Dermis microvascular lymphatic vessel endothelial cell (primary cell): ENCODE measurements at regions not wholly inside any gene's neighbourhood (a gene's known extent, or its start where the extent isn't known, plus 50 kb on each side); places are given as distances from the start of the nearest gene placed in this dataset.

Experiments
- DNase-seq, 2 donors: peaks; one replicate each; pipeline versions ENCODE4 v3.0.0 to v3.0.0-alpha.2; 2010; ENCODE audit warnings: low read depth in 2 of 2

GRCh38 chr7:131104596-131105293 lies 222.9 kb upstream of the MKLN1 start:
- no peak for DNase-seq

DNA sequence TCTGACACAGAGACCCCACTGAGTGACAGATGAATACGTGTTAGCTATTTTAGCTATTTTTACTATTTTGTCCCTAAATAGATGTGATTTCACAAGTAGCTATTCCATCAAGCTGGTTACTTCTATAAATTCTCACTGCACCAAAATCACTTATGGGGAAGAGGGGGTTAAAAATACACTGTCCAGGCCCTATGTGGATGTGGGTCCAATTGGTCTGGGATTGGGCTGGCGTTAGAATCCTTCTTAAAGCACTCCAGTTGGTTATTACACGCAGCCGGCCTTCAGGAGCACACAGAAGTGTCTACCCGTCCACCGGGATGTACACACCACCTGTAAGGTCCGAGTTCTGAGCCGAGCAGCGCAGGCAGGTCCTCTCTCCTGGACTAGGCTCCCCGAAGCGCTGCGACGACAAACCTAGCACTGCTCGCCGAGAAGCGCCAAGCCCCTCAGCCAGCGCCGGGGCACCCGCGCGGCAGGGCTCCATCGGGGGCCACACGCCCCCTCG lies 222.3 kb upstream of the MKLN1 start:
- no peak for DNase-seq

DNA sequence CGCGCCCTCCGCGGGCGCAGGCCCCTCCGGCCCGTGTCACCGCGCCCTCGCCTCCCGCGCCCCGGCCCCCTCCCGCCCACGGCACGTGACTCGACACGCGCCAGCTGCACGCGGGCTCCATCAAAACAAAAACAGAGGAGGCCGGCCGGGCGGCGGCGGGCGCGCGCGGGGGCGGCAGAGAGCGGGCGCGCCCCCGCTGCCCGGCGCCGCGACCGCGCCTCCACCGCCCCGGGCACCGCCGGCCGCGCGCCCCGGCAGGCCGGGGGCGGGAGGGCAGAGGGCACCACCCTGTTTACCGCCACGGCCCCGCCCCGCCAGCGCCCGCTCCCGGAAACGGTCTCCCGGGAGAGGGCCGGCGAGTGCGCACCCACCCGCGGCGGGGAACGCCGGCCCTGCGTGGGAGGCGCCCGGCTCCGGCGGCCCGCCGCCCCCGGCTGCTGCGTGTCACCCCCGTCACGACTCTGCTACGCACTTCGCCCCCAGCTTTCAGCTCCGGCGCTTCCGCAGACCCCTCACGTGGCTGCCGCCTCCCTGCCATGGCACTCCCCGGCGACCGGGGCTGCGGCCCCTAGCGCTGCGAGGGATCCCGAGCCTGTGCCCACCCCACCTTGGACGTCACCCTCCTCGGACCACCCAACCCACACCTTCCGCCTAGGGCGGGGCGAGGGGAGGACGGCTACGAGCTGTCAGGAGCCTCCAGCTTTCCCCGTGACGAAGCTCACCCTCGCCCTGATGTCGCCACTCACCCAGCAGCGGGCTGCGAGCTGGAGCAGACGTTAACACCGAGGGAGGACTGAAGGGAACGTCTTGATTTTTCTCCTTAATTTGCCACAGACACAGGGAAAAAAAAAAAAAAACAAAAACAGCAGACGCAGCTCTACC lies 221.6 kb upstream of the MKLN1 start:
- DNase-seq, result peak in 1 of 2 donors; percentile 80

DNA sequence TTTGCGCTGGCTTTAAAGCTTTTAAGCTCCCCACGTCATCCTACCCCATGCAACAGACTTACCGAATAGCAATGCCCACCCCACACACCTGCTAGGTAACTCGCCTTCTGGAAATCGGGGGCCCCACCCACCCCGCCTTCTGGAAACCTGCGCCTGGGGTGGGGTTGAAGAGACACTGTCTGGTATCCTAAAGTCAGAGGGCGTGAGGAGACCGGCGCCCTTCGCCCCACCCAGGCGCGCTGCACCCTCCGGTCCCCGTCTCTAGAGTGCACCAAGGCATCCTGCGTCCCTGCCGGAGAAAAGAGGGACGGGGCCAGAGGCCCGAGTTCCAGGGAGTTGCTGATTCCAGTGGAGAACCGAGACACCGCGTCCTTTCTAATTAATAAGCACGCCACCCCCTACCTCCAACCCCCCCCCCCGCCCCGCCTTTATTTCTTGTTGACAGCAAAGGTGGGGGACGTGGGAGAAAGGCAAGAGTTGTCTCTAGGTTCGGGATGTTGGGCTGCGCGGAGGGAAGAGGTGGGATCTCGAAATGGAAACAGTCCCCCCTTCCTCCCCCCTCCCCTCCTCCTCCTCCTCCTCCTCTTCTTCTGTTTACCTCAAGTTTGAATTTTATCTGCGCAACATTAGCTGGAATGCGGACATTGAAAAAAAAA lies 220.9 kb upstream of the MKLN1 start:
- peak in 1 of 2 donors; percentile 63 for DNase-seq

- peak; percentile 93 to 94 for DNase-seq
These were observed 220.1 kb upstream of the MKLN1 start for GRCh38 chr7:131107337-131108211.

DNA sequence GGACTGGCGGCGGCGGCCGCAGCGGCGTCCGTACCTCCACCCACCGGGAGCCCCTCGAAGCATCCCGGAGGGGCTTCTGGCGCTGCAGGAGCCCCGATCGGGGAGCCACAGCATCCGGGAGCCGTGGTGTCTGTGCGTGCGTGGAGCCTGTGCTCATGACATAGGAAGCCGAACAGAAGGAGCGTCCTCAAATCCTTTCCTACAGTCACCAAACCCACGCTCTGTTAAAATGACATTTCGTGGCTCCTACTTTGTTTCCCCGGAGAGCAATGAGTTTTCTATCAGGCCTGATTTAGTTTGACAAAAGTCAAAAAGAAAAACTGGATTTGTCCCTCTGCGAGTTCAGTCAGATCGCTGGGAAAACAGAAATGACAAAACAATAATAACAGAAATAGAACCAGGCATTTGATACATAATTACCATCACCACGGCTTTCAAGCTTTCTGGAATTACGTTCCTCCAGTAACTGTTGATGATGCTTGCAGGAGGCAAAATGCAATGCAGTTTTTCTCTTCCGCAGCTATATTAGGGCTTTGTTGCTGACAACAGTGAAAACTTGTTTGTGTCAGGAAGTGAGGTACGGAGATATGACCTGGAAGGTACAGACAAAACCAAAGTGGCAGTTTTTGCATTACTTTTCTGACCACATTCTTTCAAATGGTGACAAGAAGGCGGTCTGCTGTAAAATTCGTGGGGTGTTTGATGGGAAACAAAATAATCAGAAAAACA lies 219.3 kb upstream of the MKLN1 start:
- DNase-seq, result peak; percentile 58 to 77

GRCh38 chr7:131109011-131109758 lies 218.5 kb upstream of the MKLN1 start:
- peak in 1 of 2 donors; percentile 22 for DNase-seq

GRCh38 chr7:131109759-131110296 lies 217.8 kb upstream of the MKLN1 start:
- DNase-seq, result peak in 1 of 2 donors; percentile 79

DNA sequence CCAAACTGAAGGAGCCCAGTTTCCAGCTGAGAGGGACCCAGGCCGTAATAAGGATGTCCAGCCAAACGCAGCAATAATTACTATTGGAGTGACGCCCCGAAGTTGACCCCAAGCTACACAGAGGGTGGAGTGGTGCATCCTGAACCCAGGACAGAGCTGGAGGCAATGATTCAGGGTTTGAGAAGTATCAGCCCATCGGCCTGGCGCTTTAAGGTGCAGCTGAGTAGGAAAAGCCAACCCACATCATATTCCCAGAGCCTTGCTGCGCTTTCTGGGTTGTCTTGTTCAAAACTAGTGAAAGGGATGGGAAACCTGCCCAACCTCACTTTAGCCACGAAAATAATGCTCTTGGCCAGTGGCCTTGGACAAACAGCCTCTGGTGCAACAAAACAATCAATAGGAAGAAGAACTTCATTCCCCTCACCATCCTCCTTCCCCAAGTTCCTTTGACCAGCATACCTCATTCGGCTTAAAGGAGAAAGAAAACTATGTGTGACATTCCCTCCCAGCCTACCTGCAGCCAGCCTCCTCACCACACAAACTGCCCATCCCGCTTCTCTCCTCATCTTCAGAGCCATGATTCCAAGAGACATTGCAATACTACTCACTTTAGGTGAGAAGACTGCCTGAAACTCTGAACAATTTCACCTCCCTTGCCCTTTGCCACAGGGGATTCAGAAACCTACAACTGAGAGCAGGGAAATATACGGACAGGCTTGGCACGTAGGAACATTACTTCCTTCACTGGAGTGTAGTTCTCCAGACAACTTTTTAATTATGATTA lies 217.2 kb upstream of the MKLN1 start:
- DNase-seq, result peak in 1 of 2 donors; percentile 35

DNA sequence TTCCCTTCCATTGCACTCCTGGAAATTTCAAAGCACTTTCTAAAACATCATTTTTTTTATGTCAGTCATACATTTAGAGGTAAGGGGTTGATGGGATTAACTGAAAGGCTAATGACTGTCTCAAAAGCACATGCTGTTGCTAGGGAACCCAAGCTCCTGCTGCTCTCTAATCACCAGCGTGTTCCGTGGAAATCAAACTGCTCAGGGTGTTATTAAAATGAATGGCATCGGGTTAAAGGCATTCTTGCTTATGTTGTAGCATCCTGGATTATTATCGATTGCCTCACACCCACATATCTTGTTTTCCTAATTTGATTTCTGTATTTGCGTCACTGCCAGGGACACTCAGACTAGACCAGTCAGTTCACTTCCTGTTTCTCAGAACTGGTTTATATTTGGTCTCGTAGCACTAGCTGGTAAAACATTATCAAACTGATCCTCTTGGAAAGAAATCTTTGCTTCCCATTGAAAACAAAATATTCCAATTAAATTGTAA lies 216.5 kb upstream of the MKLN1 start:
- DNase-seq, result peak; percentile 82 to 86

- DNase-seq, result no peak
These were observed 215.9 kb upstream of the MKLN1 start for GRCh38 chr7:131111792-131112191.

- no peak for DNase-seq
These were observed 215.2 kb upstream of the MKLN1 start for GRCh38 chr7:131112431-131112830.

DNA sequence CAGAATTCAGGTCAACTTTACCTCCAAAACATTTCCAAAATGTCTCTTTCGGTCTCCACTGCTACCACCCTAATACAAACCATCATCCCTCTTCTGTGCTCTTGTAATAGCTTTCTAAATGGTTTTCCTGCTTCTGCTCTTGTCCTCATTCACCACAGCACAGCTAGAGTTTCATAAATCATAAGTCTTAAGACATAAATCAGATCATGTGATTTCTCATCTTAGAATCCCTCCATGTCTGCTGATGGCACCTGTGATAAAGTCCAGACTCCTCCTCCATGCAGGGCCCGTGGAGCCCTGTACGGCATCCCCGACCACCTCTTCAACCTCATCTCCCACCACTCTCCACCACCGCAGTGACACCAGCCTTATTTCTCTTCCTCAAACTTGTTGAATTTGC lies 212.3 kb upstream of the MKLN1 start:
- no peak for DNase-seq

DNA sequence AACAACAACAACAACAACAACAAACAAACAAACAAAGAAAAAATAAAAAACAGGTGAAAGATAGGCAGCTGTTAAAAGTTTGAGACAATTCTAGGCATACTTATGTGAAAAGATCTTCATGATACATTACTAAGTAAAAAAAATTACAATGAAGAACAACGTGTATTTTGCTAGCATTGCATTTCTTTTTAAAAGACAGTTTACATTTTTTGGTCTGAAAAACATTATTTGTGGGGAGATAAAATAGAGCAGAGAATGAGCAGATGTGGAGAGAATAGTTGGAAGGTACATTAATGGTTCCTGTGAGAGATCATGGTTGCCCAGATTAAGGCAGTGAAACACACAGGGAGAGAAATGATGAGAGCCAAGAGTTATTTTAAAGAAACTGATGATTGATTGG lies 210.2 kb upstream of the MKLN1 start:
- no peak for DNase-seq

- DNase-seq, result no peak
These were observed 208.3 kb upstream of the MKLN1 start for GRCh38 chr7:131119381-131119780.

- DNase-seq, result no peak
These were observed 205.3 kb upstream of the MKLN1 start for GRCh38 chr7:131122394-131122793.

DNA sequence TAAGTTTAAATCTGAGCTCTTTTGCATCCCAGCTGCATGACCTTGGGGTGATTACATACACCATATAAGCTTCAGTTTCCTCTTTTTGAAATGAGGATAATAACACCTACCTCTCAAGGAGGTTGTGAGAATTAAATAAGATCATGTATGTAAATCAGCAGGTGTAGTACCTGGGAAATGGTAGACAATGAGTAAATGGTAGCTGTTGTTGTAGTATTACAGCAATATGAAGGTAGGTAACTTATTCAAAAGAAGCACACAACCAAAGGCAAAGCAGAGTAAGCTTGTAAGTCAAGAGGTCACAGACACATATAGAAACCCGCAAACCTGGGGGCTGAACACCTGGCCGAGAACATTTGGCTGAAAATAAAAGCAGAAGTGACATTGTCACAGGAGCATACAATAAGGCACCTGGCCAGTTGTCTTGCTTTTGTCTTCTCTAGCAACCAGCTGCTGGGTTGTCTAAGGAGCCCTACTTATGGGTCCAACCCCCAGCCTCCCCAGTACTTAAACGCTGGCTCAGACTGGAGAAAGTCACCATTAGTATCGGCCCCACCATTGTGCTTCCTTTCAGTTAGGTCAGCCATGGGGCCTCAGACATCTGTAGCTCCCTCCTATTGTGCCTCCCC lies 203.6 kb upstream of the MKLN1 start:
- no peak for DNase-seq

DNA sequence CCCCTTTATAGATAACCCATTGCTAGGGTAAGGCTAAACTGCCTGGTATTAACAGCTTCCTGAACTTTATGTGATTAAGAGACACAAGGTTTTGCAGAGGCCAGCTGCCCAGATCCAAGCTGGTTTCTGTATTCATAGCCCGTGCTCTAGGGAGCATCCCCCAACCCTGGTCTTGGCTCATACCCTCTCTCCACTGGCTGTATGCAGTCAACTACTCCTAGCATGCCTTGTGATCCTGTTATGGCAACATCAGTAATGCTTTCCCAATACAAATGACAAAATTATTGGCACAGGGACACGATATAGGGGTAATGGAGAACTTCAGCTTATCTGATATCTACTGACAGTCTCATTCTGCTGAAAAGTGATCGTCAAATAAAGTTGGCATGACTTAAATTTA lies 202.8 kb upstream of the MKLN1 start:
- no peak for DNase-seq
